Astrocyte (in vitro differentiated cells and primary cell): ENCODE measurements at regions not wholly inside any gene's neighbourhood (a gene's known extent, or its start where the extent isn't known, plus 50 kb on each side); places are given as distances from the start of the nearest gene placed in this dataset.

Source experiments
- DNase-seq: peaks from one replicate; pipeline ENCODE4 v3.0.0-alpha.2; 2010; ENCODE audit warnings: low read depth
- FAIRE-seq: peaks from 2 replicates; lab custom pipeline; 2011; peaks lifted over from hg19 to GRCh38; lab: Jason Lieb, UNC
- H2AFZ ChIP-seq: 2 replicates; pipeline ENCODE4 v1.6.0; 2012; ENCODE audit warnings: low read depth, low read length, inconsistent platforms
- H3K27ac ChIP-seq: 2 replicates; pipeline ENCODE4 v1.5.1; 2011; ENCODE audit warnings: low read depth, low read length, inconsistent platforms
- H3K27me3 ChIP-seq: 2 replicates; pipeline ENCODE4 v1.6.0; 2011; ENCODE audit warnings: low read length, inconsistent platforms; ENCODE audit not compliant: insufficient read depth
- H3K36me3 ChIP-seq: 2 replicates; pipeline ENCODE4 v1.5.1; 2011; ENCODE audit warnings: low read length, inconsistent platforms; ENCODE audit not compliant: insufficient read depth
- H3K4me1 ChIP-seq: 2 replicates; pipeline ENCODE4 v1.5.1; 2011; ENCODE audit warnings: low read length, inconsistent platforms; ENCODE audit not compliant: insufficient read depth
- H3K4me2 ChIP-seq: 2 replicates; pipeline ENCODE4 v1.6.0; 2012; ENCODE audit warnings: low read length, inconsistent platforms
- H3K4me3 ChIP-seq: 2 replicates; pipeline ENCODE4 v1.5.1; 2011; ENCODE audit warnings: low read depth, mild to moderate bottlenecking, low read length, inconsistent platforms; ENCODE audit not compliant: insufficient read depth
- H3K79me2 ChIP-seq: 2 replicates; pipeline ENCODE4 v1.6.0; 2012; ENCODE audit warnings: mild to moderate bottlenecking, low read length, inconsistent platforms; ENCODE audit not compliant: insufficient read depth
- H3K9ac ChIP-seq: 2 replicates; pipeline ENCODE4 v1.6.0; 2012; ENCODE audit warnings: mild to moderate bottlenecking, low read length, inconsistent platforms
- H3K9me3 ChIP-seq: 2 replicates; pipeline ENCODE4 v1.5.1; 2012; ENCODE audit warnings: low read depth, mild to moderate bottlenecking, low read length, inconsistent platforms; ENCODE audit not compliant: insufficient read depth
- H4K20me1 ChIP-seq: 2 replicates; pipeline ENCODE4 v1.6.0; 2012; ENCODE audit warnings: low read length, inconsistent platforms; ENCODE audit not compliant: insufficient read depth
- H3K27ac Mint-ChIP-seq: one replicate; pipeline ENCODE4 v1.8.0; 2021; ENCODE audit warnings: mild to moderate bottlenecking, mixed read lengths; ENCODE audit not compliant: unreplicated experiment
- H3K27me3 Mint-ChIP-seq: one replicate; pipeline ENCODE4 v1.8.0; 2021; ENCODE audit warnings: low read depth, mixed read lengths; ENCODE audit not compliant: unreplicated experiment
- H3K36me3 Mint-ChIP-seq: one replicate; pipeline ENCODE4 v1.8.0; 2021; ENCODE audit warnings: low read depth, mixed read lengths; ENCODE audit not compliant: unreplicated experiment
- H3K4me1 Mint-ChIP-seq: one replicate; pipeline ENCODE4 v1.8.0; 2021; ENCODE audit warnings: low read depth, mixed read lengths; ENCODE audit not compliant: unreplicated experiment
- H3K4me3 Mint-ChIP-seq: one replicate; pipeline ENCODE4 v1.8.0; 2021; ENCODE audit warnings: mild to moderate bottlenecking, moderate library complexity, mixed read lengths; ENCODE audit not compliant: unreplicated experiment
- H3K9me3 Mint-ChIP-seq: one replicate; pipeline ENCODE4 v1.8.0; 2021; ENCODE audit warnings: mild to moderate bottlenecking, mixed read lengths; ENCODE audit not compliant: unreplicated experiment
- CTCF ChIP-seq: IDR thresholded peaks from 2 replicates; pipeline ENCODE4 v1.5.1; 2011; ENCODE audit warnings: low read depth, mild to moderate bottlenecking, inconsistent platforms, low read length, moderate library complexity; ENCODE audit not compliant: insufficient read depth
- EZH2 ChIP-seq: IDR thresholded peaks from 2 replicates; pipeline ENCODE4 v1.6.1; 2012; ENCODE audit warnings: mild to moderate bottlenecking, low read length, inconsistent platforms; ENCODE audit not compliant: insufficient read depth

- H3K27me3 Mint-ChIP-seq, result no peaks in the 10 kb centered on the region
- TF ChIP-seq CTCF, result no peak
- no peak for TF ChIP-seq EZH2
- H3K27ac Mint-ChIP-seq, result no peak overlapping the region
- no peak overlapping the region for H3K4me3 ChIP-seq
- no peaks in the 10 kb centered on the region for H3K9me3 ChIP-seq
- H2AFZ ChIP-seq, result no peak overlapping the region
- H3K4me3 Mint-ChIP-seq, result no peak overlapping the region
- H3K79me2 ChIP-seq, result no peaks in the 10 kb centered on the region
- H3K9me3 Mint-ChIP-seq, result no peaks in the 10 kb centered on the region
- H3K4me1 Mint-ChIP-seq, result no peaks in the 10 kb centered on the region
- H3K27ac ChIP-seq, result no peak overlapping the region
- no peak overlapping the region for H3K4me2 ChIP-seq
- H3K9ac ChIP-seq, result no peak overlapping the region
- no peaks in the 10 kb centered on the region for H3K4me1 ChIP-seq
- no peaks in the 10 kb centered on the region for H4K20me1 ChIP-seq
- no peaks in the 10 kb centered on the region for H3K36me3 ChIP-seq
- DNase-seq (no peak), FAIRE-seq (no peak)
- H3K27me3 ChIP-seq, result no peaks in the 10 kb centered on the region
- no peaks in the 10 kb centered on the region for H3K36me3 Mint-ChIP-seq
Measured at GRCh38 chr2:76194031-76194775, 483.5 kb upstream of the GCFC2 start.

DNA sequence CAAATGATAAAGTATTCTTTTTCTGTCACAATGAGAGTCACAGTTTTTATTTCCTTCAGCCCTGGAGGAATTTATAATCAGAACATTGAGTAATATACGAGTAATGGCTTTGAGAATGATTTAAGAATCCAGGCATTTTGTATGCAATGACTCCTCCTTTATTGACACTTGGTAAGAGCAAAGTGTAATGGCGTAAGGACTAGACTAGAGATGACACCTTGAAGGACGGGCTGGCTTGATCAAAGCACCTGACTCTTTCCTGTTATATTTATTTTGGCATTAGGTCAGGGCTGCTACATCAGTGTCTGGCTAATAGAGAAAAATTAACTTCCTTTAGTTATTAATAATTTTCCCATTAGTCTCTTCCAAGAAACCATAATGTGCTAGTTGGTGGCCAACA is 482.4 kb upstream of the GCFC2 start:
- no peaks in the 10 kb centered on the region for H3K27me3 ChIP-seq
- H3K4me1 ChIP-seq, result no peaks in the 10 kb centered on the region
- no peak overlapping the region for H3K9ac ChIP-seq
- H3K36me3 ChIP-seq, result no peaks in the 10 kb centered on the region
- TF ChIP-seq EZH2 (no peak), CTCF (no peak)
- H2AFZ ChIP-seq, result no peak overlapping the region
- no peaks in the 10 kb centered on the region for H3K36me3 Mint-ChIP-seq
- H3K4me3 Mint-ChIP-seq, result no peak overlapping the region
- no peak for FAIRE-seq
- no peaks in the 10 kb centered on the region for H3K4me1 Mint-ChIP-seq
- no peak overlapping the region for H3K4me3 ChIP-seq
- no peaks in the 10 kb centered on the region for H4K20me1 ChIP-seq
- no peaks in the 10 kb centered on the region for H3K9me3 Mint-ChIP-seq
- no peak for DNase-seq
- H3K4me2 ChIP-seq, result no peak overlapping the region
- no peak overlapping the region for H3K27ac ChIP-seq
- no peak overlapping the region for H3K27ac Mint-ChIP-seq
- H3K27me3 Mint-ChIP-seq, result no peaks in the 10 kb centered on the region
- H3K79me2 ChIP-seq, result no peaks in the 10 kb centered on the region
- no peaks in the 10 kb centered on the region for H3K9me3 ChIP-seq

DNA sequence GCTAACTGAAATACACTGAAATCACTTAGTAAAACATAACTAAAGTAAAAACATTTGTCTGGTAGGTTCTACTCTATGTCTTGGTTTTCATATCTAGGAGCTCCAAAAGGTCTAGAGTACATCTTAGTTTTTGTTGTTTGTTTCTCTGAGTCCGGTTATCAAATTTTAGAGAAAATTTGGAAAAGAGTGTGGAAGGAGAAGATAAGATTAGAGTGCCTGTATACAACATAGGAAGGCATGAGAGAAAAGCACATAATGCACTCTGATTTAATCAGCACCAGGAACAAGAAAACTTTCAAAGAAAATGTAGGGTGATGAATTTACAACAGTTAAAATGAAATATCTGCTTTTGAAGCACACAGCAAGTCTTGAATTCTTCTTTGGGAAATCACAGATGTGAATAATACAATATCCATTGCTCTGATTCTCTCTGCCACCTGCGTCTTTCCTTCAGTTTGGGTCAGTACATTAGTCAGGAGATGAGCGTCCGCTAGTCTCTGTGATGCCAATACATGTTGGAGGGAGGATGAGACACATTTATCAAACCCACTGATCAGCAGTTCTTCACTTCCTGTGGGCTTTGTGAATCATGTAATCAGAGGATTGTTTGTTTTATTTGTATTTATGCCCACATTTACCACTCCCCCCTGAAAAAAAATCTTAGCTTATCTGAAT is 477.8 kb upstream of the GCFC2 start:
- no peaks in the 10 kb centered on the region for H3K36me3 Mint-ChIP-seq
- FAIRE-seq, result no peak
- no peak for TF ChIP-seq CTCF
- TF ChIP-seq EZH2, result no peak

More for the DNA sequence above, 477.8 kb upstream of the GCFC2 start:
- H3K9me3 Mint-ChIP-seq, result no peaks in the 10 kb centered on the region
- no peak overlapping the region for H3K9ac ChIP-seq
- H3K27me3 Mint-ChIP-seq, result no peaks in the 10 kb centered on the region
- H3K4me3 ChIP-seq, result no peak overlapping the region
- H2AFZ ChIP-seq, result no peak overlapping the region
- no peaks in the 10 kb centered on the region for H3K9me3 ChIP-seq
- no peak overlapping the region for H3K4me2 ChIP-seq
- no peak overlapping the region for H3K27ac Mint-ChIP-seq
- no peaks in the 10 kb centered on the region for H3K79me2 ChIP-seq
- no peaks in the 10 kb centered on the region for H3K36me3 ChIP-seq
- DNase-seq, result no peak
- H3K4me1 Mint-ChIP-seq, result no peaks in the 10 kb centered on the region
- H3K4me3 Mint-ChIP-seq, result no peak overlapping the region
- no peak overlapping the region for H3K27ac ChIP-seq
- no peaks in the 10 kb centered on the region for H3K27me3 ChIP-seq
- no peaks in the 10 kb centered on the region for H3K4me1 ChIP-seq
- H4K20me1 ChIP-seq, result no peaks in the 10 kb centered on the region
